ENCODE measurements at regions not wholly inside any gene's neighbourhood (a gene's known extent, or its start where the extent isn't known, plus 50 kb on each side); places are given as distances from the start of the nearest gene placed in this dataset.

DNA sequence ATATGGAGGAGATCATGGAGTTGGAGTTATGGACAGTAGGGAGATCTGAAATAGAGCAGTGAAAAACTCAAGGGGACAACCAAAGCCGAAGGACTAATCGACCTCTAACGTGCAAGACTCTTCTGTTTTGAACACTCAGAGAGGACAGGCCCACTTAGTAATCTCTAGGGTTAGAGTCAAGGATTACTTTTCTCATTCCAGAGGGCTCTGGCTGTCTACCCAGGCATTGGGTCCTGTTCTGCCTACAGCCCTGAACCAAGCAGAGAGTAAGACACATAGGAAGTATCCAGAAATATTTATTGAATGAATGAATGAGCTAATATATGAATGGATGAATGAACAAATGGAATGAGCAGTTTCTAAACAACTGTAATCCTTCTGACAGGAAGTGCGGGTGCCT, 50.3 kb upstream of the PKDCC start:
- BruUV-seq (replicated peaks) = no TSS peak
- no peak for DNase-seq (ENCODE audit: low spot score)
- TF ChIP-seq, protein P1, sequence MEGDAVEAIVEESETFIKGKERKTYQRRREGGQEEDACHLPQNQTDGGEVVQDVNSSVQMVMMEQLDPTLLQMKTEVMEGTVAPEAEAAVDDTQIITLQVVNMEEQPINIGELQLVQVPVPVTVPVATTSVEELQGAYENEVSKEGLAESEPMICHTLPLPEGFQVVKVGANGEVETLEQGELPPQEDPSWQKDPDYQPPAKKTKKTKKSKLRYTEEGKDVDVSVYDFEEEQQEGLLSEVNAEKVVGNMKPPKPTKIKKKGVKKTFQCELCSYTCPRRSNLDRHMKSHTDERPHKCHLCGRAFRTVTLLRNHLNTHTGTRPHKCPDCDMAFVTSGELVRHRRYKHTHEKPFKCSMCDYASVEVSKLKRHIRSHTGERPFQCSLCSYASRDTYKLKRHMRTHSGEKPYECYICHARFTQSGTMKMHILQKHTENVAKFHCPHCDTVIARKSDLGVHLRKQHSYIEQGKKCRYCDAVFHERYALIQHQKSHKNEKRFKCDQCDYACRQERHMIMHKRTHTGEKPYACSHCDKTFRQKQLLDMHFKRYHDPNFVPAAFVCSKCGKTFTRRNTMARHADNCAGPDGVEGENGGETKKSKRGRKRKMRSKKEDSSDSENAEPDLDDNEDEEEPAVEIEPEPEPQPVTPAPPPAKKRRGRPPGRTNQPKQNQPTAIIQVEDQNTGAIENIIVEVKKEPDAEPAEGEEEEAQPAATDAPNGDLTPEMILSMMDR (conservative IDR thresholded peaks at IDR 0.05; ENCODE audit: low read depth, low read length) = no peak
- TF ChIP-seq EZH2 (IDR thresholded peaks at IDR 0.05; ENCODE audit: borderline replicate concordance, low read depth, low read length, poor library complexity, severe bottlenecking) = no peak
- Histone ChIP-seq H3K27me3 (replicated peaks; ENCODE audit: insufficient read depth, low read depth, low read length, poor library complexity) (no peaks in the 10 kb centered on the region), H3K36me3 (ENCODE audit: insufficient read depth, low read length, poor library complexity, severe bottlenecking) (no peaks in the 10 kb centered on the region), H3K4me1 (ENCODE audit: insufficient read depth, low read length, poor library complexity, severe bottlenecking) (peaks cover 46% of the 10 kb centered on the region), H3K4me3 (ENCODE audit: low read depth, low read length, poor library complexity, severe bottlenecking) (no peak overlapping the region), H3K27ac (ENCODE audit: low read depth, low read length, poor library complexity, severe bottlenecking) (no peak overlapping the region), H3K9me3 (ENCODE audit: low read depth, low read length, poor library complexity, severe bottlenecking) (no peaks in the 10 kb centered on the region)
- ChIA-PET CTCF (no interaction called here), POLR2A (ENCODE audit: low non-redundant PET) (no interaction called here)
- intact Hi-C loops (cut with micrococcal nuclease; ENCODE audit: unreplicated experiment) = no loop called here

Data from A673 (cell line).